ENCODE measurements at regions not wholly inside any gene's neighbourhood (a gene's known extent, or its start where the extent isn't known, plus 50 kb on each side); places are given as distances from the start of the nearest gene placed in this dataset.

DNA sequence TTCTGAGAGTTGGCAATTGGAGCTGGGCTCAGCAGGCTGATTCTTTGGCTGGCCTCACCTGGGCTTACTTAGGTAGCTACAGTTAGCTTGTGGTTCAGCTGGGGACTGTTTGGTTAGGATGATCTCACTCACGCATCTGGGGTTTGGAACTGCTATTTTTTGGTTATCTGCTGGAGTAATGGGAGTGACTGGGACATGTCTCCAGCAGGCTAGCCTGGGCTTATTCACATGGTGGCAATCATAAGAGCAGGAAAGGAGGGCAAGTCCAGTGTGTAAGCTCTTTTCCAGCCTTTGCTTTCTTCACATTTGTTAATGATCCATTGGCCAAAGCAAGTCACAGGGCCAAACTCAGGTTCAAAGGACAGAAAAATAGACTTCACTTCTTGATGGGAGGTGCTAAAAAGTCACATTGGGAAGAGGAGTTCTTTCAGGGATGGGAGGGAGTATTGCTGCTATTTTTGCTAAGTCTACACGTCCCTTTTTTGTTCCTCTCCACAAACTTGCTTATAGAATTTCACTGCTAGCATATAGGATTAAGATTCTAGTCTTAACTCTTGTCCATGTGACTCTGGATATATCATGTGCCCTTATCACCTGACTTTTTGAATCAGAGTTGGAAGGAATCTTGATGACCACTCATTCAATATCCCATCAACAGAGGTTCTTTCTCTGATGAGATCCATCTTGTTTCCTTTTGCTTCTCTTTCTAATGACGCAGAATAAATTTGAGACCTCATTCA lies 174.0 kb downstream of the ZFP36L2 start:
- no peak for DNase-seq (ENCODE audit: low read depth)

GRCh38 chr2:43051338-43051737 lies 175.1 kb downstream of the ZFP36L2 start:
- DNase-seq (ENCODE audit: low read depth) = no peak

DNA sequence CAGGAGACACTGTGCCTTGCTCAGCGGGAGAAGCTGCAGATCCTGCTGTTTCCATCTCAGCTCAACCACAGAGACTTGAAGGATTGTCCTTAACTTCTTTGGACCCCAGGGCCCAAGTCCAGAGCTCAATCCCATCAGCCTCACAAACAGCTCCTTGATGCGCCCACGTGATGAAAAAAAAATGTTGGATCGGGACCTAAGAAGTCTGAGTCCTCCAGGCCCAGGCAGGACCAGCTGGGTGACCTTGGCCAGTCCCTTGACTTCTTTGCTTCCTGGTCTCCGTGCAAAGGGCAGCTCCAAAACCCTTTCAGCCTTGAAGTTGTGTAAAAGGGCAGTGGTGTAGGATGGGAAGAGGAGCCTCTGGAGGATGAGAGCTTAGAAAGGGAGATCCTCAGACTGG lies 175.5 kb downstream of the ZFP36L2 start:
- no peak for DNase-seq (ENCODE audit: low read depth)

GRCh38 chr2:43049836-43050801 lies 176.3 kb downstream of the ZFP36L2 start:
- no peak for DNase-seq (ENCODE audit: low read depth)

- DNase-seq (ENCODE audit: low read depth) = no peak
Observed at GRCh38 chr2:43047187-43047780, 179.1 kb downstream of the ZFP36L2 start.

DNA sequence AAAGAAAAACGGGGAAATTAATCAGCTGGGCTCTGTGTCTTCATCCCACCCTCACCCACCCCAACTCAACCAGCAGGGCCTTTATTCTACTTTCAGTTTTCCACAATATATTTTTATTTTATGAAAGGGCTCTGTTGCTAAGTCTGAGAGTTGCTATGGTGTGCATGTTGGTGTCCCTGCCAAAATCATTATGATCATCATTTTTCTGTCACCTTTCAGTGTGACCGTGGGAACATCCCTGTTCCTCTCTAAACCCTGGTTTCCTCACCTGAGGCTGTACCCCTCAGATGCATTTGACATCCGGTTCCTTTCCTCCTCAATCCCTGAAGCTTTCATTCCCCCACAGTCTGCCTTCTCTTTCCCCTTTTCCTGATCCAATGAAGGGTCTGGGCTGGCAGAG lies 180.5 kb downstream of the ZFP36L2 start:
- no peak for DNase-seq (ENCODE audit: low read depth)

DNA sequence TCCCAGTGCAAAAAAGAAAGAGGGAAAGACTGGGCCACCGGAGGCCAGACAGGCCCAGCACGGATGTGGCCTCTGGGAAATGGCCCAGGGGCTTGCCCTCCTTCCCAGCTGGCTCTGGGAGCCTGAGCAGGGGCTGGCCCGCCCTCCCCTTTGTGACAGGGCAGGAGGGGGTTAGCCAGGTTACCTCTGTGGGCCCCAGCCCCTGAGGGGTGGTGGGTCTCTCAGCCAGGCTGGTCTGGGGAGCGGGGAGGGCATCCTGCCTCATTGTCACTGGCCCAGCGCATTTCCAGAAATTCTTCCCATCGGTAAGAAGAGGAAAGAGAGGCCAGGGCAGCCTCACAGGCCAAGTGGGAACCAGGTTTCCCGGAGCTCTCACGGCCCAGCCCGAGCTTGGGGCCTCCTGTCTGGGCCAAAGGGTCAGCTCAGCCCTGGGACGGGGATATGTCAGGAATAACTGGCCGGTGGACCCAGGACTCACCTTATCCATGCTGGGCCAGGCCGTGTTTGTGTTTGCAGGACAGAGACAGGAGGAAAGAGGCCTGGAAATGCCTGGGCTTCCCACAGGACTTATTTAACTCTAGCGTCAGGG lies 182.2 kb downstream of the ZFP36L2 start:
- DNase-seq (ENCODE audit: low read depth) = no peak

GRCh38 chr2:43043553-43043870 lies 182.9 kb downstream of the ZFP36L2 start:
- no peak for DNase-seq (ENCODE audit: low read depth)

DNA sequence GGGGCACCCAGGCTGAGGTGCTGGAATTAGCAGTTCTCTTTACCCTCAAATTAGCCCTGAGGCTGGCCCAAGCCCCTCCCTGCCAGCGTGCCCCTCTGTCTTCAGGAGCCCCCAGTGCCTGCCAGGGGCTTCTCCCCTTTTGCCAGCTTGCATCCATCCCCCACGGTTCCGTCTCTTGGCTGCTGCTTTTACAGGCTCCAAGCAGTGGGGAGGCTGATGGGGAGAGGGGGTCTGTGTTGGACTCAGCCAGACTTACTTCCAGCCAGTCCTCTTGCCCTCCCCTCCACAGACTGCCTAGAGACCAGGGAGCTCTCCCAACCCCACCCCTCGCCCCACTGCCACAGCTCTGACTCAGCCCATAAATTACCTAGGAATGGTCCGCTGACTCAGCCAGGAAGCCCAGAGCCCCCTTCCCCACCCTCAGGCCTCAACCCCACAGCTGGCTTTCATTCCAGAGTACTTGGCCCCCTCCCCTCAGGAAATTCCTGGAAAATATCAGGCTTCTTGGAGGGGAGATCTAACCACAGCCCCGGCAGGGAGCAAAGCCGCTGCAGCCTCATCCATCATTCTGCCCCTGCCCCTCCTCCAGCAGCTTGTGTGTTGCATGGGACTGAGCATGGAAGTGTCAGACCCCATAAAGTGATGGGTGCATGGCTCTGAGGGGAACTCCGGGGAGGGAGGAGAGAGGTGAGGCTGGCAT lies 184.6 kb downstream of the ZFP36L2 start:
- no peak for DNase-seq (ENCODE audit: low read depth)

DNA sequence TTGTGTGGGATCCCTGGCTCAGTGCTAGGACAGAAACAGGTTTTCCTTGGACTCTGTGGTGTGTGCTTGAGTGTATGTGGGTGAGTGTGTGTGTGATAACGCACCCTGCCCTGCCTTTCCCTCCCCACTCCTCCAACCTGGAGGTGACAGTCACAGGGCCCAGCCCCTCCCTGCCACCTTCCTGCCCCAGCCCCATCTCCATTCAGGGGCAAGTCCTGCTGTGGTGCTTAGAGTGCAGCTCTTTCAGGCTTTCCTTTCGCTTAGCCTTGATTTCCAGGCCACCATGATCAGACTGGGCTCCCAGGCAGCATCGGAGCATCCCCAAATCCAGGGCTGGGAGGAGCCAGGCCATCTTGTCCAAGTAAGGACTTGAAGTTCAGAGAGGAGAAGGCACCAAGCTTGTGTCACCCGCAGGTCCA lies 185.2 kb downstream of the ZFP36L2 start:
- no peak for DNase-seq (ENCODE audit: low read depth)

- DNase-seq (ENCODE audit: low read depth) = no peak
Observed at GRCh38 chr2:43040084-43040854, 186.1 kb downstream of the ZFP36L2 start.

GRCh38 chr2:43039376-43040080 lies 186.9 kb downstream of the ZFP36L2 start:
- DNase-seq (ENCODE audit: low read depth) = no peak

DNA sequence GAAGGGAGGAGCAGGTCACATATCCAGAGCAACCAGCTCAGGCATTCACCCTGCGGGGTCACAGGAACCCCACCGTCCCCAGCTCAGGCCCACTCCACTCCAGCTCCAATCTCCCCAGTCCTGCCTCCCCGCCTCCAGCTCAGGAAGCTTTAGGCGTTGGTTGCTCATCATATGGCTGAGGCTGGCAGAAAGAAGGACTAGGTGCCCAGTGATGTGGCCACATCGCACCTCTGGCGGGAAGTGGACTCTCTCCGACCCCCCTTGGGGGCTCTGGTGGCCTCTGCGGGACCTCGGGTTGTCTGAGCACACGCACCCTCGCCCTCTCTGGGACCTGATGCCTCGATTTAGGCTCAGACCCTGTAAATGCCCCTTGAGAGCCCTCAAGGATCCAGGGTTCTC lies 187.7 kb downstream of the ZFP36L2 start:
- DNase-seq (ENCODE audit: low read depth) = no peak

DNA sequence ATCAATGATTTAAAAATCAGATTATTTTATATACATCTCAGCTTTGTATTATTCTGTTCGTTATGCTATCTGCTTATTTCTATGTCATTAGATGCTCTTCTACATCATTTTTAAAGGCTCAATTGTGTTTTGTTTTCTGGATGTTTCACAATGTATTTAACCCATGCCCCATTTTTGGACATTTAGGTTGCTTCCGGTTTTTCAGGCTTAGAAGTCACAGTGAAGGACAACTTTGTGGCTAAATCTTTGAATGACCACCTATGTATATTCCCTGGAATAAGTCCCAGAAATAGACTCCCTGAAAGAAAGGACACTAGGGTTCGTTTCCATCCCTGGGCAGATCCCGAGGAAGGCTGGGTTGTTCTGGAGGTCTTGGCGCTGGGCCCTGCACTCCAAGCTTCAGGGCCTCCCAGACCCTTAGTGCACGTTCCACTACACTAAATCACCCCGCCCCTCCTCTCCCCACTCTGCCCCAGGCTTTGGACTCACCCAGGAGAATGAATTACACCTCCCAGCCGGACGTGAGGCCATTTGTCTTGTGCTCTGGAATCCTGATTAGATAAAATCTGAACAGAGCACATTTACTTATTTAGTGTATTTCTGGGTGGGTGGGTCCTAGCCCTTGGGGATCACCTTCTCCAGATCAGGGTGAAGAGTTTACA lies 188.2 kb downstream of the ZFP36L2 start:
- no peak for DNase-seq (ENCODE audit: low read depth)

DNA sequence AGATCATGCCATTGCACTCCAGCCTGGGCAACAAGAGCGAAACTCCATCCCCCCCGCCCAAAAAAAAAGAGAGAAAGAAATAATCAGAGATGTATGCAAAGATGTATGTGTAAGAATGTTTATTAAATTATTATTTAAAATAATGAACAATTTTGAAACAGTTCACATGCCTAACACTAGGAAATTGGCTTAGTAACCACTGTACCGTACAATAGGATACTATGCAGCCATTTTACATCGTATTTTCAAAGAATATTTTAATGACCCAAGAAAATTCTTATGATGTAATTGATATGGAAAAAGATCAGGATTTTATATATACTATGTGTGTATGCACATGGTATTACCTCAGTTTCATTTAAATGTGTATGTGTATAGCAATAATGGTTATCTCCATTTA lies 190.5 kb downstream of the ZFP36L2 start:
- DNase-seq (ENCODE audit: low read depth) = no peak

GRCh38 chr2:43034921-43035320 lies 191.5 kb downstream of the ZFP36L2 start:
- DNase-seq (ENCODE audit: low read depth) = no peak

- DNase-seq (ENCODE audit: low read depth) = no peak
Observed at GRCh38 chr2:43034242-43034619, 192.2 kb downstream of the ZFP36L2 start.

- DNase-seq (ENCODE audit: low read depth) = no peak
Observed at GRCh38 chr2:43033466-43034241, 192.8 kb downstream of the ZFP36L2 start.

DNA sequence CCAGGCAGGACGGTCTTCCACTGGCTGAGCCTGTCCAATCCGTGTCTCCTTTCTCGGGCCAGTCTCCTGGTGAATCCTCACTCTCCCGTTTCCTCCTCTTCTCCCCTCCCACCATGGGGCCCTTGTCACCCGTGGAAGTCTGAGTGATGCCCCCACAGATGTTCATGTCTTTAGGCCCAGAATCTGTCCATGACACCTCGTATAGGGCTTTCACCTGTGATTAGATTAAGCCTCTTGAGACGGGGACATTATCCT lies 193.5 kb downstream of the ZFP36L2 start:
- no peak for DNase-seq (ENCODE audit: low read depth)
